ENCODE measurements at regions not wholly inside any gene's neighbourhood (a gene's known extent, or its start where the extent isn't known, plus 50 kb on each side); places are given as distances from the start of the nearest gene placed in this dataset.

- H3K9me3 ChIP-seq = no peaks in the 10 kb centered on the region
- H3K4me3 ChIP-seq = no peak overlapping the region
- no peak for DNase-seq (ENCODE audit: low spot score)
- H3K27me3 ChIP-seq (replicated peaks; ENCODE audit: insufficient read depth) = no peaks in the 10 kb centered on the region
- intact Hi-C loops (cut with DNase I) = no loop called here
- H3K27ac ChIP-seq = no peak overlapping the region
- H3K36me3 ChIP-seq = no peaks in the 10 kb centered on the region
- H3K4me1 ChIP-seq (replicated peaks) = no peaks in the 10 kb centered on the region
- TF ChIP-seq CTCF (IDR thresholded peaks at IDR 0.05) (no peak), POLR2AphosphoS5 (IDR thresholded peaks at IDR 0.05) (no peak), POLR2A (IDR thresholded peaks at IDR 0.05) (no peak)
- 83% methylated on average over 8 of the region's 8 CpGs for WGBS
Measured at GRCh38 chr3:83821506-83821905, 1137.3 kb upstream of the CADM2 start.

GRCh38 chr3:83823095-83823494, 1135.7 kb upstream of the CADM2 start:
- no peak for DNase-seq (ENCODE audit: low spot score)
- intact Hi-C loops (cut with DNase I) = no loop called here
- Histone ChIP-seq H3K4me3 (no peak overlapping the region), H3K27ac (no peak overlapping the region), H3K4me1 (replicated peaks) (no peaks in the 10 kb centered on the region), H3K9me3 (no peaks in the 10 kb centered on the region), H3K36me3 (no peaks in the 10 kb centered on the region), H3K27me3 (replicated peaks; ENCODE audit: insufficient read depth) (no peaks in the 10 kb centered on the region)
- TF ChIP-seq CTCF (IDR thresholded peaks at IDR 0.05) = no peak
- no peak for TF ChIP-seq POLR2A (IDR thresholded peaks at IDR 0.05)
- no peak for TF ChIP-seq POLR2AphosphoS5 (IDR thresholded peaks at IDR 0.05)
- WGBS = 37% methylated on average over 1 of the region's 1 CpG

GRCh38 chr3:83835040-83835439, 1123.7 kb upstream of the CADM2 start:
- Histone ChIP-seq H3K27me3 (replicated peaks; ENCODE audit: insufficient read depth) (no peaks in the 10 kb centered on the region), H3K9me3 (no peaks in the 10 kb centered on the region), H3K4me1 (replicated peaks) (no peaks in the 10 kb centered on the region), H3K27ac (no peak overlapping the region), H3K36me3 (no peaks in the 10 kb centered on the region), H3K4me3 (no peak overlapping the region)
- intact Hi-C loops (cut with DNase I) = no loop called here
- WGBS = 92% methylated on average over 4 of the region's 4 CpGs
- DNase-seq (ENCODE audit: low spot score) = no peak
- no peak for TF ChIP-seq CTCF (IDR thresholded peaks at IDR 0.05)
- TF ChIP-seq POLR2AphosphoS5 (IDR thresholded peaks at IDR 0.05) = no peak
- TF ChIP-seq POLR2A (IDR thresholded peaks at IDR 0.05) = no peak

GRCh38 chr3:83842511-83842910, 1116.3 kb upstream of the CADM2 start:
- Histone ChIP-seq H3K4me1 (replicated peaks) (no peaks in the 10 kb centered on the region), H3K36me3 (no peaks in the 10 kb centered on the region), H3K9me3 (no peaks in the 10 kb centered on the region), H3K27ac (no peak overlapping the region), H3K27me3 (replicated peaks; ENCODE audit: insufficient read depth) (no peaks in the 10 kb centered on the region), H3K4me3 (no peak overlapping the region)
- no peak for TF ChIP-seq POLR2A (IDR thresholded peaks at IDR 0.05)
- TF ChIP-seq POLR2AphosphoS5 (IDR thresholded peaks at IDR 0.05) = no peak
- no peak for TF ChIP-seq CTCF (IDR thresholded peaks at IDR 0.05)
- intact Hi-C loops (cut with DNase I) = no loop called here
- DNase-seq (ENCODE audit: low spot score) = no peak
- WGBS = 78% methylated on average over 1 of the region's 1 CpG

- DNase-seq (ENCODE audit: low spot score) = no peak
- H3K4me1 ChIP-seq (replicated peaks) = no peaks in the 10 kb centered on the region
- WGBS = 92% methylated on average over 2 of the region's 2 CpGs
- intact Hi-C loops (cut with DNase I) = no loop called here
- no peak overlapping the region for H3K27ac ChIP-seq
- H3K36me3 ChIP-seq = no peaks in the 10 kb centered on the region
- no peak for TF ChIP-seq POLR2AphosphoS5 (IDR thresholded peaks at IDR 0.05)
- no peak for TF ChIP-seq CTCF (IDR thresholded peaks at IDR 0.05)
- no peak for TF ChIP-seq POLR2A (IDR thresholded peaks at IDR 0.05)
- no peaks in the 10 kb centered on the region for H3K27me3 ChIP-seq (replicated peaks; ENCODE audit: insufficient read depth)
- no peak overlapping the region for H3K4me3 ChIP-seq
- no peaks in the 10 kb centered on the region for H3K9me3 ChIP-seq
Measured at GRCh38 chr3:83843716-83844115, 1115.1 kb upstream of the CADM2 start.

Data from prostate gland (tissue), 2 donors.